ENCODE measurements at regions not wholly inside any gene's neighbourhood (a gene's known extent, or its start where the extent isn't known, plus 50 kb on each side); places are given as distances from the start of the nearest gene placed in this dataset.

DNA sequence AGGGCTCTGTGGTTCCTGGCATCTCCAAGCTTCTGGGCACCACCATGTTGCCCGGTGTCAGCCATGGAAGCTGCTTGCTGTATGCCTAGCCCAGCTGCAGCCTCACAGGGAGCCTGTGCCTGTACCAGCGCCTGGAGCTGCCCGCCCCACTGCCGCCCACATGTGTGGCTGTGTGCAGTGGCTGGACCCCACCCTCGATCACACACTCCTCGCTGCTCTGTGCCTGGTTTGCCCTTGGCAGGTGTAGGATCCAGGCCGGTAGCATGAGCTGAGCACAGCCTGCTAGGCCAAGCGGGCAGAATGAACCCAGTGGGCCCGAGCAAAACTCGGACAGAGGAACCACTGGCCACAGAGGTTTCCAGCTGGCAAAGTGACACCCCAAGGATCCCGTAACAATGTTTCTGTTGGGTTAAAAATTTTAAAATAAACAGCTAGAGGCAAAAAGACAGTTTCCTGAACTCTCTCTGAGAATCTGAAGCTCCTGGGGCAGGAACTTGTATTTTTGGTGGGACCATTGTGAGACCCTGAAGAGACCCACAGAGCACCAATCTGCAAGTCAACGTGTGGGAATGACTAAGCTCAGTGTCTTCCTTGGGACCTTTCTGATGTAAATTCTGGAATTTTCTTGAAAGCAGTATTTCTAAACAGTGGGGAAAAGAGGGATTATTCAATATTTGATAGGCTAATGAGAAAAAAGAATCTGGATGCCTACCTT, 73.1 kb upstream of the CCDC112 start:
- no peak overlapping the region for H3K27ac ChIP-seq
- no peaks in the 10 kb centered on the region for H3K27me3 ChIP-seq
- H3K36me3 ChIP-seq = no peaks in the 10 kb centered on the region
- no peak overlapping the region for H3K4me3 ChIP-seq
- WGBS, 2 donors = 88 to 94% methylated on average over 11 to 12 of the region's 12 CpGs
- no peak for DNase-seq (ENCODE audit: low spot score in 2 of 2)
- H3K9me3 ChIP-seq = no peaks in the 10 kb centered on the region
- TF ChIP-seq, protein P1, sequence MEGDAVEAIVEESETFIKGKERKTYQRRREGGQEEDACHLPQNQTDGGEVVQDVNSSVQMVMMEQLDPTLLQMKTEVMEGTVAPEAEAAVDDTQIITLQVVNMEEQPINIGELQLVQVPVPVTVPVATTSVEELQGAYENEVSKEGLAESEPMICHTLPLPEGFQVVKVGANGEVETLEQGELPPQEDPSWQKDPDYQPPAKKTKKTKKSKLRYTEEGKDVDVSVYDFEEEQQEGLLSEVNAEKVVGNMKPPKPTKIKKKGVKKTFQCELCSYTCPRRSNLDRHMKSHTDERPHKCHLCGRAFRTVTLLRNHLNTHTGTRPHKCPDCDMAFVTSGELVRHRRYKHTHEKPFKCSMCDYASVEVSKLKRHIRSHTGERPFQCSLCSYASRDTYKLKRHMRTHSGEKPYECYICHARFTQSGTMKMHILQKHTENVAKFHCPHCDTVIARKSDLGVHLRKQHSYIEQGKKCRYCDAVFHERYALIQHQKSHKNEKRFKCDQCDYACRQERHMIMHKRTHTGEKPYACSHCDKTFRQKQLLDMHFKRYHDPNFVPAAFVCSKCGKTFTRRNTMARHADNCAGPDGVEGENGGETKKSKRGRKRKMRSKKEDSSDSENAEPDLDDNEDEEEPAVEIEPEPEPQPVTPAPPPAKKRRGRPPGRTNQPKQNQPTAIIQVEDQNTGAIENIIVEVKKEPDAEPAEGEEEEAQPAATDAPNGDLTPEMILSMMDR (IDR thresholded peaks at IDR 0.05) = no peak
- TF ChIP-seq EP300 (IDR thresholded peaks at IDR 0.05) = no peak
- peaks cover 0 to 7% (median 0%) of the 10 kb centered on the region in 4 donors for H3K4me1 ChIP-seq

DNA sequence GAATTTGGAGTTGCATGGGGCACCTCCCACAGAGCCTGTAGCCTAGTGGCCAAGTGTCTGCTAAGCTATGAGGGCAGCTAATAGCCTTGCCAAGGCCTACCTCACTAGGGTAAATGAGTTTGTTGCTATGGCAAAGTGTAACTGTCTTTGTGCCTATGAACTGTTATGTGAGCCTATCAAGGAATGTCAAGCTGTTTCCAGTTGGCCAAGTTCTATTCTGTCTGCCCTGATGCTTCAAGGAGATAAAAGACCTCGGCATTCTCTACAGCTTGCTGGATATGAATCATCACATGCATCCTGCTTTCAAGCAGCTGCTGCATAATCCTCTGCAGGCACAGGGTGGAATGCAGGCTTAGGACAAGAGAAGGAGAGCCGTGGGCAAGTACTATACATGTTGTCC, 69.8 kb upstream of the CCDC112 start:
- no peak overlapping the region for H3K27ac ChIP-seq
- H3K4me3 ChIP-seq = no peak overlapping the region
- H3K27me3 ChIP-seq = no peaks in the 10 kb centered on the region
- TF ChIP-seq EP300 (IDR thresholded peaks at IDR 0.05) (no peak), POLR2A (IDR thresholded peaks at IDR 0.05) (no peak)
- TF ChIP-seq, protein P1 (IDR thresholded peaks at IDR 0.05) = no peak
- DNase-seq (ENCODE audit: low spot score in 2 of 2) = no peak
- H3K9me3 ChIP-seq = no peaks in the 10 kb centered on the region
- no peaks in the 10 kb centered on the region for H3K4me1 ChIP-seq
- WGBS, 2 donors = 64 to 68% methylated on average over 2 of the region's 2 CpGs
- no peaks in the 10 kb centered on the region for H3K36me3 ChIP-seq

DNA sequence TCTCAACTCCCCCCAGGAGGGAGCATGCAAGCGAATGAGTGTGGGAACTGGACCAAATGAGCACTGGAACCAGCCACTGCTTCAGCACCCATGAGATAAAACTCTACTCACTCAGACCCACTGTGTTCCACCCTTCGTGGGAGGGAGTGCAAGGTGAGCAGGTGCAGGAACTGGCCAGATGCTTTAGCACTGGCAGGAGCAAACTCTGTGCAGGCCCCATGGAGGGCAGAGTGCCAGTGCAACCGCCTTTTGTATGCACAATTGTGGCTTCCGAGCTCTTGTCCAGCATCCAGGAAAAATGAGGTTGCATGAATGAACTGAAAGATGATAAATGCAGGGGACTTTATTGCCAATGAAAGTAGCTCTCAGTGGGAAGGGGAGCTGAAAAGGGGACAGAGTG, 67.4 kb upstream of the CCDC112 start:
- Histone ChIP-seq H3K27me3 (no peaks in the 10 kb centered on the region), H3K9me3 (no peaks in the 10 kb centered on the region), H3K36me3 (no peaks in the 10 kb centered on the region), H3K27ac (no peak overlapping the region), H3K4me3 (no peak overlapping the region), H3K4me1 (no peaks in the 10 kb centered on the region)
- TF ChIP-seq, protein P1 (IDR thresholded peaks at IDR 0.05) = no peak
- TF ChIP-seq POLR2A (IDR thresholded peaks at IDR 0.05) (no peak), EP300 (IDR thresholded peaks at IDR 0.05) (no peak)
- DNase-seq (ENCODE audit: low spot score in 2 of 2) = no peak
- 84% methylated on average over 4 of the region's 4 CpGs for WGBS, 2 donors

DNA sequence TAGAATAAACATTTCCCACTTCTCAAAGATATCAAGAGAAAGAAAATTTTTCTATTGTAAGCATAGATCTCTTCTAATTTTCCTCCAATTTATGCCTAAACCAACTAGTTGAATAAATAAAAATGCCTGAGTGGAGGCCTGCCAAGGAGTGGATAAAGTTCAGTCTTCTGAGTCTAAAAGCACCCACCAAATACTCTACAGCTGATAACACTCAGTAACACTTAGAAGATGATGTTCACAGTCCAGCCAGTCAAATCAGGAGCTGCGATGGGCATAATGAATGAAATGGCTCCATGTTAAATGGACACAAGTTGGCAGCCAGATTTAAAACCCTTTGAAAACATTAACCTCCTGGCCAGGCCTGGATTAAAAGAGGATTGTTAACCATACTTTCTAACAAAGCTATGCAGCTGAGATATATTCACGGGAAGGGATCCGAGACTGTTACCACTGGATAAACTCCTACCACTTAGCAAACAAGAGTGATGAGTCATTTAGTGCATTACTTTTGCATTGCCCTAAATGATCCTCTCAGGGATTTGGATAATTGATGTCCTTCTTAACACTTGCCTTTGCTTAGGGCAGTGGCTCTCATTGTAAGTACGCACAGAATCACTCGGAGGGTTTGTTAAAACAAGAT, 63.7 kb upstream of the CCDC112 start:
- 71 to 78% methylated on average over 5 of the region's 5 CpGs for WGBS, 2 donors
- Histone ChIP-seq H3K27ac (no peak overlapping the region), H3K9me3 (peaks cover 0 to 1% (median 0%) of the 10 kb centered on the region in 4 donors), H3K4me1 (no peaks in the 10 kb centered on the region), H3K36me3 (no peaks in the 10 kb centered on the region), H3K27me3 (no peaks in the 10 kb centered on the region), H3K4me3 (no peak overlapping the region)
- no peak for TF ChIP-seq POLR2A (IDR thresholded peaks at IDR 0.05)
- TF ChIP-seq, protein P1 (IDR thresholded peaks at IDR 0.05) = no peak
- no peak for TF ChIP-seq EP300 (IDR thresholded peaks at IDR 0.05)
- DNase-seq (ENCODE audit: low spot score in 2 of 2) = no peak

DNA sequence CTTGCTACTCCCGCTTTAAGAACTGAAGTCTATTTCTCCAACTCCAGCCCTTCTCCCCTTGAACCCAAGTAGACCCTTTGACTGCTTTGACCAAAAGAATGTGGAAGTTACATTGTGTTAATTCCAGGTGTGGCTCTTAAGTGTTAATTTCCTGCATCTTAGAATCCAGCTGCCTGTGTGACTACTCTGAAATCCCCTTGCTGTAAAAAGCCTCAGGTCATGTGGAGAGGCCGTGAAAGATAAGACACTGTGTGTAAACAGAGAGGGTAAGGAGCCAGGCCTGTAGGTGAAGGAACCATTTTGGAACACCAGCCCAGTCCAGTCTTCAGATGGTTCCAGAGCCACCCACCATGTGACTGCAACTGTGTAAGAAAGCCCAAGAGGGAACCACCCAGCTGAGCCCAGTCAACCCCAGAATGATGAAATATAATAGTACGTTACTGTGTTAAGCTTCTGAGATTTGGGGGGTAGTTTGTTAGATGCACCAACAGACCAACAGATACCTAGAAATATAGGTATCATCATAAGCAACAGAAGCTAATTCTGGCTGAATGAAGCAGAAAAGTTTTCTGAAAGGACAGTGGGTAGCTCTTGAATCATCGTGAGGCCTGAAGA, 59.4 kb upstream of the CCDC112 start:
- Histone ChIP-seq H3K36me3 (no peaks in the 10 kb centered on the region), H3K9me3 (peaks cover 0 to 15% (median 0%) of the 10 kb centered on the region in 4 donors), H3K4me1 (no peaks in the 10 kb centered on the region), H3K27me3 (no peaks in the 10 kb centered on the region), H3K4me3 (no peak overlapping the region), H3K27ac (no peak overlapping the region)
- 89% methylated on average over 4 of the region's 4 CpGs for WGBS, 2 donors
- TF ChIP-seq, protein P1 (IDR thresholded peaks at IDR 0.05) = no peak
- TF ChIP-seq EP300 (IDR thresholded peaks at IDR 0.05) (no peak), POLR2A (IDR thresholded peaks at IDR 0.05) (no peak)
- no peak for DNase-seq (ENCODE audit: low spot score in 2 of 2)
